ENCODE measurements at regions not wholly inside any gene's neighbourhood (a gene's known extent, or its start where the extent isn't known, plus 50 kb on each side); places are given as distances from the start of the nearest gene placed in this dataset.

DNA sequence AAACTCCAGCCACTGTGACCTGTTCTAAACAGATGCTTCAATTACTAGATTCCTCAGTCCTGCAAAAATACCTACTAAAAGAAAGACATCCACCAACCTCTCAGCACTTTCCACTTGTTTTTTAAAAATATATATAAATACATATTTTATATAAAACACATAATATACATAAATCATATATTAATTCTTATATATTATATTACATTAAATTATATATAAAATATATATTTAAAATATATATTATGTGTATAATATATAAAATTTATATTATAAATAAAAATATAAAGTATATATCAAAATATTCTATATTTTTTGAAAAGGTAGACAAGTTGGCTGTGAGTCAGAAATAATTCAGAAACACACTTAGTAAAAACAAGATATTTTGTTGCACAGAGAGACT lies 2371.8 kb upstream of the ACO1 start:
- TF ChIP-seq, protein P1, sequence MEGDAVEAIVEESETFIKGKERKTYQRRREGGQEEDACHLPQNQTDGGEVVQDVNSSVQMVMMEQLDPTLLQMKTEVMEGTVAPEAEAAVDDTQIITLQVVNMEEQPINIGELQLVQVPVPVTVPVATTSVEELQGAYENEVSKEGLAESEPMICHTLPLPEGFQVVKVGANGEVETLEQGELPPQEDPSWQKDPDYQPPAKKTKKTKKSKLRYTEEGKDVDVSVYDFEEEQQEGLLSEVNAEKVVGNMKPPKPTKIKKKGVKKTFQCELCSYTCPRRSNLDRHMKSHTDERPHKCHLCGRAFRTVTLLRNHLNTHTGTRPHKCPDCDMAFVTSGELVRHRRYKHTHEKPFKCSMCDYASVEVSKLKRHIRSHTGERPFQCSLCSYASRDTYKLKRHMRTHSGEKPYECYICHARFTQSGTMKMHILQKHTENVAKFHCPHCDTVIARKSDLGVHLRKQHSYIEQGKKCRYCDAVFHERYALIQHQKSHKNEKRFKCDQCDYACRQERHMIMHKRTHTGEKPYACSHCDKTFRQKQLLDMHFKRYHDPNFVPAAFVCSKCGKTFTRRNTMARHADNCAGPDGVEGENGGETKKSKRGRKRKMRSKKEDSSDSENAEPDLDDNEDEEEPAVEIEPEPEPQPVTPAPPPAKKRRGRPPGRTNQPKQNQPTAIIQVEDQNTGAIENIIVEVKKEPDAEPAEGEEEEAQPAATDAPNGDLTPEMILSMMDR (IDR thresholded peaks at IDR 0.05), result no peak
- no peak for TF ChIP-seq POLR2A (IDR thresholded peaks at IDR 0.05)
- DNase-seq (ENCODE audit: low spot score in 2 of 2), result no peak
- intact Hi-C loops (cut with DNase I; ENCODE audit: low total_unique reads), result no loop called here
- no peak overlapping the region for H3K4me3 ChIP-seq (ENCODE audit: low read depth, poor library complexity, severe bottlenecking)

DNA sequence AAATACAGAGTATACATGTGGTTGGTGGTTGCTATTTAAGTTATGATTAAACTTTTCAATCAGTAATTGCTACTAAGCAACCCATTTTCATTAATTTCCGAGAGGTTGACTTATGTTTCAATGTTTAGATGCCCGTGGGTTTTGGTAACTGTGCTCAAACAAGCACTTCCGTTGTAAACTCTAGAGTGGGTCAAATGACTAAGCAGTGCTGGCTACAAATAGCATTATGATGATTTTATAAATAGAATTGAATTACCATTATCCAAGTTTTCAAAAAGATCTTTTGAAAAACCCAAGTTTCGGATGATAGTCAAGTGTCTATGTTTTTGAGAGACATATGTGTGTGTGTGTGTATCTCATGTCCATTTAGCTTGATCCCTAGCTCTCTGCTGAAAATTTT lies 2369.4 kb upstream of the ACO1 start:
- 70 to 78% methylated on average over 4 of the region's 4 CpGs for WGBS, 2 donors
- DNase-seq (ENCODE audit: low spot score in 2 of 2), result no peak
- intact Hi-C loops (cut with DNase I; ENCODE audit: low total_unique reads), result no loop called here
- TF ChIP-seq POLR2A (IDR thresholded peaks at IDR 0.05), result no peak
- TF ChIP-seq, protein P1 (IDR thresholded peaks at IDR 0.05), result no peak
- H3K4me3 ChIP-seq (ENCODE audit: low read depth, poor library complexity, severe bottlenecking), result no peak overlapping the region

DNA sequence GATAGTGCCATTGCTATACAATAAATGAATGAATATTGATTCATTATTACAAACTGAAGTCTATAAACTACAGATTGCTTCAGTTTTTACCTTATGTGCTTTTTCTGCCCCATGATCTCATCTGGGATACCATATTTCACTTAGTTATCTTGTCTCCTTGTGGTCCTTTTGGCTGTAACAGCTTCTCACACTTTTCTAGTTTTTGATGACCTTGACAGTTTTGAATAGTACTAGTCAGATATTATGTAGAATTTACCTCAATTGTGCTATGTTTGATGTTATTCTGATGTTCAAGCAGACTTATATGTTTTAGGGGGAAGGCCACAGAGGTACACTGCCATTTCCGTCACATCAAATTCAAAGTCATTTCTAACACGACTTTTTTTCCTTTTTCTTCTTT lies 2364.3 kb upstream of the ACO1 start:
- DNase-seq (ENCODE audit: low spot score in 2 of 2), result no peak
- H3K4me3 ChIP-seq (ENCODE audit: low read depth, poor library complexity, severe bottlenecking), result no peak overlapping the region
- intact Hi-C loops (cut with DNase I; ENCODE audit: low total_unique reads), result no loop called here
- no peak for TF ChIP-seq POLR2A (IDR thresholded peaks at IDR 0.05)
- TF ChIP-seq, protein P1 (IDR thresholded peaks at IDR 0.05), result no peak
- WGBS, 2 donors, result 69 to 79% methylated on average over 2 of the region's 2 CpGs

DNA sequence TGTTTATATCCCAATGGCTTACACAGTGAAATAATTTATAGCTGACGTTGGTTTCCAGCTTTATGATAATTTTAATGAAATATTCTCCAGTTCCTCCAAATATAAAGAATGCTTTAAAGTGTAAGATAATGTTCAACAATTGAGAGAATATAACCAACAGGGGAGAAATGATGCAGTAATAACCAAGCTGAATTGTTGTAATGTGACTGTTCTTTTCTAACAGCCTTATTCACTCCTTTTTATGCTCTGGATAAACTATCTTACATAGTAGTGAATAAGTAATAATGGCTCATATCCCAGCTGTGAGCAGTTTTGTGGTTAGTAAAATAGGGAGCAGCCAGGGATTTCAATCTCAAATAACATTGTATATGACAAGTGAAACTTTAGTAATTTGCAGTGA lies 2348.7 kb upstream of the ACO1 start:
- intact Hi-C loops (cut with DNase I; ENCODE audit: low total_unique reads), result no loop called here
- H3K4me3 ChIP-seq (ENCODE audit: low read depth, poor library complexity, severe bottlenecking), result no peak overlapping the region
- WGBS, 2 donors, result 75 to 82% methylated on average over 1 of the region's 1 CpG
- TF ChIP-seq, protein P1 (IDR thresholded peaks at IDR 0.05), result no peak
- no peak for TF ChIP-seq POLR2A (IDR thresholded peaks at IDR 0.05)
- no peak for DNase-seq (ENCODE audit: low spot score in 2 of 2)

DNA sequence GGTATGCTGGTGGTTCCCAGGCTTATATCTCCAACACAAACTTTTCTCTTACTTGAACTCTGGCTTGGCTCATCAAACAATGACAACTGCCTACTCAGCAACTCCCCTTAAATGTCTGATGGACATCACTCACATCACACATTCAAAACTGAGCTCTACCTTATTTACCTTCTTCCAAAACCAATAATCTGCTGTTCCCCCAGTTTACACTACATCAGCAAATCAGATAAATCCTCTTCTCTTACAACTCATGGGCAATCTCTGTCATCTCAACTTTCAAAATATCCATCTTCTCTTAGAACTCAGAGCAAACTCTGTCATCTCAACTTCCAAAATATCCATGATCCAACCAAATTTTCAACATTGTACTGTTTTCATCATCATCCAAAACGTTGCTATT lies 2347.9 kb upstream of the ACO1 start:
- WGBS, 2 donors, result 56 to 70% methylated on average over 1 of the region's 1 CpG
- H3K4me3 ChIP-seq (ENCODE audit: low read depth, poor library complexity, severe bottlenecking), result no peak overlapping the region
- TF ChIP-seq, protein P1 (IDR thresholded peaks at IDR 0.05), result no peak
- TF ChIP-seq POLR2A (IDR thresholded peaks at IDR 0.05), result no peak
- intact Hi-C loops (cut with DNase I; ENCODE audit: low total_unique reads), result no loop called here
- no peak for DNase-seq (ENCODE audit: low spot score in 2 of 2)

DNA sequence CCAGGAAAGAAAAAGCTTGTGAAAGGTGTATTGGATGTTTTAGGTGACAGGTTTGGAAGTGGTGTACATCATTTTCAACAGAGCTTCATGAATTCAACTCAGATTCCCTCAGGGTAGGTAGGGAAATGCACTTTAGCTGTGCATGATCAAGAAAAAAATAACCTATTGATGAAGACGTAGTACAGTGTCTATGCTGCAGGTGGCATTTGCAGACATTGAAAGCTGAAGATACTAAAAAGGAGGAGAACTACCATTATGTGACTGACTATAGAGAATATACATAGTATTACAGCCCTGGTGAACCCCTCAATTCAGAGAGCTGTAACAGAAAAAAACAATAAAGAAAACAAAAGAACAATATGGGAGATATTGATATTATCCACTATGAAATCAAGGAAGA lies 2344.7 kb upstream of the ACO1 start:
- DNase-seq (ENCODE audit: low spot score in 2 of 2), result no peak
- intact Hi-C loops (cut with DNase I; ENCODE audit: low total_unique reads), result no loop called here
- 30 to 53% methylated on average over 1 of the region's 1 CpG for WGBS, 2 donors
- no peak overlapping the region for H3K4me3 ChIP-seq (ENCODE audit: low read depth, poor library complexity, severe bottlenecking)
- TF ChIP-seq, protein P1 (IDR thresholded peaks at IDR 0.05), result no peak
- no peak for TF ChIP-seq POLR2A (IDR thresholded peaks at IDR 0.05)

Measured in lower leg skin (tissue), 4 donors.